HG03095 (cell line): ENCODE measurements at regions not wholly inside any gene's neighbourhood (a gene's known extent, or its start where the extent isn't known, plus 50 kb on each side); places are given as distances from the start of the nearest gene placed in this dataset.

Experiments used
- ATAC-seq: cut with Tn5 transposase; IDR thresholded peaks from one replicate; pipeline ENCODE4 v1.9.1; 2021; ENCODE audit warnings: moderate library complexity; ENCODE audit not compliant: unreplicated experiment

DNA sequence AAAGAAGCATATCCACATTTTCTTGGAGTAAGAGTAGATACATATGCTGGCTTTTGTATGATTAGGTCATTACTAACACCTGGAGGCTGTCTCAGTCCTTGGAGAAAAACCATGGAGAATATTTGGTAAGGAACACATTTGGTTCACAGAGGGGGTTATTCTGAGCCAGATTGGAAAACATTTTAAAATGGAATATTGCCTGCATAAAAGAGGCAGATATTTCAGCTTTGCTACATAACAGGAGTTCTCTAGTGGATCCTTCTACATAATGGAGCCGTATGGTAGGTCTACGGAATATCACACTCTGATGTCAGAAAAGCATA, 415.1 kb downstream of the ADGRL2 start:
- no peak for ATAC-seq

DNA sequence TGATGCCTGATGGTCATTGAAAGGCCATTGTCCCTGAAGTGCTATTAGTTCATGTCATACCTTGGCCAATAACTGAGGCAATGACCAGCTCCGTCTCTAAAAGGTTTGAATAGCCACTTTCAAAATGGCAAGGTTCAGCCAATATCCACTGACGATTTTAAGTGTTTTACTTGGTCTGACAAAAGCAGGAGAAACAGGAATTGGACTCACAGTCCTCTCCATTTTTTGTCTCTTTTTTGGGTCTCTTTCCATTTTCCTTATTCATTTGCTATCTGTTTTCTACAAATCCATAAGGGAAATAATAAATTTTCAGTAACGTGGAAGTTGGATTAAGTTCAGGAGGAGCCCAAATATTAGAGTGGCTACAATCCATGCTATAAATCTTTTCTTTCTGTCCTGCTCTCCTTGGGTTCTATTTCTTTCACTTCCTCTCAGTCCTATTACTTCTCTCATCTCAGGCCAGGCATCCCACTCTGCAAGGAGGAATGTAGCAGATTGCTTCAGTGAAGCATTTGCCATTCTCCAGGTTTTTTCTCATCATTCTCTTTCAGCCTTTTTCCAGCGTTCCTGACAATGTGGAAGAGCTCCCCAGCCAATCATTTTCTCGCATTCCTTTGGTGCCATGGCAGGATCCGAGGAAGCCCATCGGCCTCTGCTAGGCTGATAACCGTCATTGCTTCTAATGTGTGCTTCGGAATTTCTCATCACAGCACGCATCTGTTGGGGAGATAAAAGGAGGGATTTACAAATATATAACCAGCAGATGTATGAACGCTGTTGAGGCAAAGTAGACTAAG, 414.5 kb downstream of the ADGRL2 start:
- ATAC-seq = no peak

DNA sequence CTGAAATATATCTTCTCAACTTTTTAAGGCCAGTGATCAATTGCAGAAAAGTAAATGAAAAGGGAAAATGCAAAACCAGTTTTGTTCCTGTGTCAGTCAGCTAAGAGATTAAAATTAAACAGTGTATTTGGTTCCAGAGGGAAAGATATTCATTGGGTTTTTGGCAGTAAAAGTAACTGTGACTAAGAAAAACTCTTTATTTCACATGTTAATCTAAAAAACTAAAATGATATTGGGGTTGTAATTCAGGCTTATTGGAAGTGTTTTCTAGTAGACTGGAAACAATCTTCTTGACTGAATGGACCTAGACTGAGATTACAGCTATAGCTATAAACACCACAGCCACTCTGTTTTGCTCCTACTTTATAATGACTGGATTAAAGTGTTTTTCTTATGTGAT, 413.9 kb downstream of the ADGRL2 start:
- ATAC-seq = no peak

DNA sequence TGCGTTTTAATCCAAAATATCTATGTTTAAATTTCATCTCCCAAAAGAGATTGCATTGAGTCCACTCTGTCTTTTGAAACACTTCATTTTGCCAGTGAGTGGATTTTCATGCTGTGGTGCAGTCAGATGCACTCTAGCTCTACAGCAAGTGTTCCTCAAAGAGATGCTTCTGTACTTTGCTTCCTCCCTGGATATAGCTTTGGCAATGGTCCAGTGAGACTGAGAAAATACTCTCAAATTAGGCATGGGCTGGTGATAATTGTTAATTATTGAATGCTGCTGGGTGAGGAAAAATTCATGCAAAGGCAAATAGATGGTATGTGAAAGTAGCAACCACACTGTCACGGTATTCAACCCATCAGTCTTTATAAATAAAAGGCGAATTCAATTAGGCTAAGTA, 396.9 kb downstream of the ADGRL2 start:
- ATAC-seq = no peak

- no peak for ATAC-seq
These were observed 394.5 kb downstream of the ADGRL2 start for GRCh38 chr1:82195245-82195644.

DNA sequence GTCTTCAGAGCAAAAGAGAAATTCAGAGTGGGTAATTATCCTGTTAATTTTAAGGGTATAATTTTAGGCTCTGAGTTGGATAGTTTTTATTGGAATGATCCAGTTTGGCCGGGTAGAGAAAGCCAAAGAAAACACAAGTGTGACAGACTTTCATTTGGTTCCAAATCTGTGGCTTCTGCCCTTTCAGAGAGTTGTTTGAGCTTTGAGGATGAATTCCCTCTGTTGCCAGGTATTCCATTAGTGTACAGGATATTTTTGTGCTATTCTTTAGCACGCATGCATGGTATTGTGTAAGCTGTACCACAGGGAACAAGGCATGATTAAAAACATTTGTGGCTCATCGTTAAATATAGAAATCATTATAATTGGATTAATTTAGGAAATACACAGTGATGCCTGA, 384.4 kb downstream of the ADGRL2 start:
- no peak for ATAC-seq

- ATAC-seq = no peak
These were observed 381.1 kb downstream of the ADGRL2 start for GRCh38 chr1:82181846-82182245.

DNA sequence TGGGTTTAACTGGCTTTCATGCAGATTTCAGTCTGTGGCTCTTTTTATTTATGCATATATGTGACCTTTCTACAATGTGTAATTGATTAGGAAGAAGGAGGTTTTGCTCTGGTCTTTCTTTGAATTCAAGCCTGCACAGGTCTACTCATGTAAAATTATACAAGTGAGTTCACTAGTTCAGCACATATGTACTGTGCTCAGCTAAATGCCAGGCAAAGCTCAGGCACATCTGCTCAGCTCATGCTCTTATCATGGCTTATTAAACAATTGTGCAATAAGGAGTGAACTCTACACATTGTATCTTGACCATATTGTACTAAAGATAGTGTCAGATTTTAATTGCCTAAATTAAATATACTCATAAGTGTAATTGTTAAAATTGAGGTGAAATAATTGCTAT, 378.4 kb downstream of the ADGRL2 start:
- no peak for ATAC-seq

DNA sequence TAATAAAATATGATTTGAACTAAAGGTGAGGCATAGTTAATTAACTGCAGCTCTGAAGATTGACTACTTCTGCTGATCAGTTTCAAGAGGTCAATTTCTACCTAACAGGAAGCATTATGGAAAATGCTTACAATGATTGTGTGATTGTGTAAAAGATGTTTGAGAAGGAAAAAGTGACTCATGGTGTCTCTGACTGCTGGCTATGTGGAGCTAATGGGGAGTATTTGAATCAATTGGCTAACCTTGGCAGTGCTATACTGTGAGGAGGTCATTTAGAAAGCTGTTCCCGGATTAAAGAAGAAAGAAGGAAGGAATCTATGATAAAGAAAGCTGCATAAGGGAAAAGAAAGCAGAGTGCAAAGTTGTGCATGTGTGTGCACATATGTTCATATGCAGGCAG, 376.5 kb downstream of the ADGRL2 start:
- ATAC-seq = no peak

DNA sequence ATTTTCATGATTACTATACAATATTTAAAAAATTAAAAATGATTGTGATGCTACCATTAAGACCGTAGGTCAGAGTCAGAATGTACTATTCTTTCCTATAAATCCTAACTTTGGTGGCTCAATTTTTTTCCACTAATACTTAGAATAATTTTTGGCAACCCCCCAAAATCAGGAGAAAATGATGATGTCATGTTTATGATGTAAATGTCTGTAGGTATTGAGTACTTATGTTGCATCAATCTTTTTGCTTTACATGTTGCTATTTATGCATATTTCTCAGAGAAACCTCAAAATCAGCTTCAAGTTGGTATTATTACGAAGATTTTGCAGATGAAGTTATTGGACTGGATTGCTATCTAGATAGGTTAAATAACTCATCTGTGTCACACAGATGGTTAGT, 371.2 kb downstream of the ADGRL2 start:
- no peak for ATAC-seq

- no peak for ATAC-seq
These were observed 367.7 kb downstream of the ADGRL2 start for GRCh38 chr1:82168482-82168881.

DNA sequence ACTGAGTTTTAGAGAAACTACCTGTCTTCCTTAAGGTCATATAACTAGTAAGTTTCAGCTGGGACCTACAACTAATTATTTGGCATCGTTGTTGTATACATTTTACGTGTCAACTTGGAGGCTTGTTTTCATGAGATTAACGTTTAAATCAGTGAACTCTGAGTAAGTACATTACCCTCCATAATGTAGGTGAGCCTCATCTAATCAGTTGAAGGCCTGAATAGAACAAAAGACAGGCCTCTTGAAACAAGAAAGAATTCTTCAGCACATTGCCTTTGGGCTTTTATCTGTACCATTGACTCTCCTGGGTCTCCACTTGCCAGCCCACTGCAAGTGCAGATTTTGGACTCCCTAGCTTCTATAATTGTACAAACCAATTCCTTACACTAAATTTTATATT, 364.6 kb downstream of the ADGRL2 start:
- no peak for ATAC-seq

GRCh38 chr1:82162486-82163420, 362.0 kb downstream of the ADGRL2 start:
- no peak for ATAC-seq

GRCh38 chr1:82161700-82162141, 361.0 kb downstream of the ADGRL2 start:
- no peak for ATAC-seq

DNA sequence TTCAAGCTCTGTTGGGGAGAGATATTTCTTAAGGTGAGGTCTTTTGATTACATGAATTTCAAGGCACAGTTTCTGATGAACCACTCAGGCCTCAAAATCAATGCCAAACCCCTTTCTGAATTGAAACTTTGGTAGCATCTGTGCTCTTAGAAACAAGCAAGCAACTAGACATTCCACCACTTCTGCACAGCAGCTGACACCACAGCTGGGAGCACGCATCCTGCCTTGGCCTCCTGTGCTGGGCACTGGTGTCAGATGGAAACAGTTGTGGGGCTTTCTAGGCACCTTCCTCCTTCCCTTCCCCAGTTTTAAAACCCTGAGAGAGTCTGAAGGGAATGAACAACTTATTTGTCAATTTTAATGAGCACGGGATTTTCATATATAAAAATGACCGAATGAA, 360.2 kb downstream of the ADGRL2 start:
- ATAC-seq = no peak

DNA sequence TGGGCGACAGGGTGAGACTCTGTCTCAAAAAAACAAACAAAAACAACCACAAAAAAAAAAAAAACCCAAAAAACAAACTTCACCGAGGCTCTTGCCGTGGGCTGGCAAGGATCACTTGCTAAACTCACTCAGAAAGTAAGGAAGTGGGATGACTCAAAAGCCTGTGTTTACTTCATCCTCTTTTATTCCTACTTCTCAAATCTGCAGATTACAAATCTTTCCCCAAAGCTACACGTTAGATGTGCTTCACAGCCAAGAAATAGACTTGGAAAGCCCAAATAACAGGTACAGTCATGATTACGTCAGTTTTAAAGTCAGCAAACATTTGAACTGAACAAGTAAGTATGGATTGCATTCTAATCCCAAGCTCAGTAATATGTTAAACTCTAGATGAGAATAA, 359.3 kb downstream of the ADGRL2 start:
- no peak for ATAC-seq

- no peak for ATAC-seq
These were observed 358.2 kb downstream of the ADGRL2 start for GRCh38 chr1:82158981-82159380.

- no peak for ATAC-seq
These were observed 353.7 kb downstream of the ADGRL2 start for GRCh38 chr1:82154219-82154970.

- ATAC-seq = no peak
These were observed 353.0 kb downstream of the ADGRL2 start for GRCh38 chr1:82153752-82154151.

- no peak for ATAC-seq
These were observed 352.5 kb downstream of the ADGRL2 start for GRCh38 chr1:82153272-82153629.
